ENCODE measurements at regions not wholly inside any gene's neighbourhood (a gene's known extent, or its start where the extent isn't known, plus 50 kb on each side); places are given as distances from the start of the nearest gene placed in this dataset.

GRCh38 chr4:30094887-30095286, 625.3 kb upstream of the PCDH7 start:
- Histone ChIP-seq H3K4me2 (no peak overlapping the region), H3K4me3 (no peak overlapping the region), H3K4me1 (ENCODE audit: insufficient read depth) (no peaks in the 10 kb centered on the region), H4K20me1 (replicated peaks; ENCODE audit: insufficient read depth) (no peaks in the 10 kb centered on the region), H3K27ac (ENCODE audit: low read depth) (no peak overlapping the region), H3F3A (replicated peaks; ENCODE audit: low read depth) (no peaks in the 10 kb centered on the region), H3K36me3 (ENCODE audit: insufficient read depth) (no peaks in the 10 kb centered on the region; the same call in 1 of the 2 replicates), H3K79me2 (replicated peaks; ENCODE audit: insufficient read depth) (no peaks in the 10 kb centered on the region), H2AFZ (no peak overlapping the region), H3K27me3 (ENCODE audit: insufficient read depth) (no peaks in the 10 kb centered on the region), H3K9me2 (ENCODE audit: insufficient read depth) (peaks cover 6% of the 10 kb centered on the region)
- peaks cover 23% of the 10 kb centered on the region for H3K9me3 Mint-ChIP-seq
- no peak overlapping the region for H3K27ac Mint-ChIP-seq
- no peaks in the 10 kb centered on the region for H3K4me1 Mint-ChIP-seq
- TF ChIP-seq, protein P1, sequence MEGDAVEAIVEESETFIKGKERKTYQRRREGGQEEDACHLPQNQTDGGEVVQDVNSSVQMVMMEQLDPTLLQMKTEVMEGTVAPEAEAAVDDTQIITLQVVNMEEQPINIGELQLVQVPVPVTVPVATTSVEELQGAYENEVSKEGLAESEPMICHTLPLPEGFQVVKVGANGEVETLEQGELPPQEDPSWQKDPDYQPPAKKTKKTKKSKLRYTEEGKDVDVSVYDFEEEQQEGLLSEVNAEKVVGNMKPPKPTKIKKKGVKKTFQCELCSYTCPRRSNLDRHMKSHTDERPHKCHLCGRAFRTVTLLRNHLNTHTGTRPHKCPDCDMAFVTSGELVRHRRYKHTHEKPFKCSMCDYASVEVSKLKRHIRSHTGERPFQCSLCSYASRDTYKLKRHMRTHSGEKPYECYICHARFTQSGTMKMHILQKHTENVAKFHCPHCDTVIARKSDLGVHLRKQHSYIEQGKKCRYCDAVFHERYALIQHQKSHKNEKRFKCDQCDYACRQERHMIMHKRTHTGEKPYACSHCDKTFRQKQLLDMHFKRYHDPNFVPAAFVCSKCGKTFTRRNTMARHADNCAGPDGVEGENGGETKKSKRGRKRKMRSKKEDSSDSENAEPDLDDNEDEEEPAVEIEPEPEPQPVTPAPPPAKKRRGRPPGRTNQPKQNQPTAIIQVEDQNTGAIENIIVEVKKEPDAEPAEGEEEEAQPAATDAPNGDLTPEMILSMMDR (conservative IDR thresholded peaks at IDR 0.05; ENCODE audit: low read depth in 2 of 2): no peak
- TF ChIP-seq STAT1 (IDR thresholded peaks at IDR 0.05; ENCODE audit: unreplicated experiment): no peak
- TF ChIP-seq ETS1 (IDR thresholded peaks at IDR 0.05): no peak
- no peak for TF ChIP-seq ZNF462 (CRISPR knock-in tag; IDR thresholded peaks at IDR 0.05)
- no peak for TF ChIP-seq ZNF114 (CRISPR knock-in tag; IDR thresholded peaks at IDR 0.05)
- no peak for TF ChIP-seq ZNF331 (CRISPR knock-in tag; IDR thresholded peaks at IDR 0.05; ENCODE audit: low read depth)
- TF ChIP-seq EZH2phosphoT487 (IDR thresholded peaks at IDR 0.05; ENCODE audit: unreplicated experiment): no peak
- TF ChIP-seq EZH2 (IDR thresholded peaks at IDR 0.05; ENCODE audit: low read depth, unreplicated experiment): no peak
- no peak for TF ChIP-seq POLR2AphosphoS5 (IDR thresholded peaks at IDR 0.05; ENCODE audit: low read depth)
- no peak for TF ChIP-seq REST (IDR thresholded peaks at IDR 0.05; ENCODE audit: unreplicated experiment)
- no peak for TF ChIP-seq JUNB (IDR thresholded peaks at IDR 0.05; ENCODE audit: unreplicated experiment)
- TF ChIP-seq NANOG (IDR thresholded peaks at IDR 0.05; ENCODE audit: borderline replicate concordance): no peak
- H3K36me3 Mint-ChIP-seq (ENCODE audit: low read depth): peaks cover 14% of the 10 kb centered on the region
- no peak overlapping the region for H3K4me3 Mint-ChIP-seq
- no peak for ATAC-seq
- DNase-seq (ENCODE audit: low spot score): no peak
- H3K27me3 Mint-ChIP-seq (ENCODE audit: insufficient read depth, low read depth, poor library complexity): peaks cover 1% of the 10 kb centered on the region
